Activated CD4-positive, alpha-beta T cell treated with anti-CD3 and anti-CD28 coated beads for 36 hours (primary cell): ENCODE measurements at regions not wholly inside any gene's neighbourhood (a gene's known extent, or its start where the extent isn't known, plus 50 kb on each side); places are given as distances from the start of the nearest gene placed in this dataset.
"Not testable (repeated sequence)": the region's sequence is repeated elsewhere in the genome, so short reads cannot be mapped to it uniquely, and the experiment has no call there.

Source experiments
- ATAC-seq: fragments of 200-7000 bp; cut with Tn5 transposase; one replicate; pipeline ENCODE4 v1.10.0; 2021; ENCODE audit warnings: mild to moderate bottlenecking, moderate library complexity
- CTCF ChIA-PET: fragments of 350-600 bp; sonication (Branson Sonifier 250); formaldehyde crosslinking; loops from one replicate; lab custom pipeline; 2021; ENCODE audit warnings: antibody characterized with exemption; lab: Charles Lee
- POLR2A ChIA-PET: fragments of 350-600 bp; sonication (Branson Sonifier 250); formaldehyde crosslinking; loops from one replicate; lab custom pipeline; 2021; ENCODE audit warnings: antibody characterized with exemption, inconsistent platforms; lab: Charles Lee
- DNase-seq: peaks from one replicate; pipeline ENCODE4 v3.0.0-alpha.2; 2020
- H3K27ac Mint-ChIP-seq: one replicate; pipeline ENCODE4 v1.8.0; 2021; ENCODE audit warnings: mixed read lengths
- H3K27me3 Mint-ChIP-seq: one replicate; pipeline ENCODE4 v1.8.0; 2021; ENCODE audit warnings: mixed read lengths
- H3K36me3 Mint-ChIP-seq: one replicate; pipeline ENCODE4 v1.8.0; 2021; ENCODE audit warnings: low read depth, mixed read lengths
- H3K4me1 Mint-ChIP-seq: one replicate; pipeline ENCODE4 v1.8.0; 2021; ENCODE audit warnings: mixed read lengths
- H3K4me3 Mint-ChIP-seq: one replicate; pipeline ENCODE4 v1.8.0; 2021; ENCODE audit warnings: mild to moderate bottlenecking, moderate library complexity, mixed read lengths
- H3K9me3 Mint-ChIP-seq: one replicate; pipeline ENCODE4 v1.8.0; 2021; ENCODE audit warnings: low read depth, mixed read lengths
- intact Hi-C, 2 experiments: fragments of 100-400 bp; cut with DNase I in 1 of 2; cut with micrococcal nuclease in 1 of 2; formaldehyde crosslinking; loops; one replicate each; pipeline versions ENCODE4 v1.14.2 to v1.15.1; 2022 to 2024; cut with DNase I, micrococcal nuclease

DNA sequence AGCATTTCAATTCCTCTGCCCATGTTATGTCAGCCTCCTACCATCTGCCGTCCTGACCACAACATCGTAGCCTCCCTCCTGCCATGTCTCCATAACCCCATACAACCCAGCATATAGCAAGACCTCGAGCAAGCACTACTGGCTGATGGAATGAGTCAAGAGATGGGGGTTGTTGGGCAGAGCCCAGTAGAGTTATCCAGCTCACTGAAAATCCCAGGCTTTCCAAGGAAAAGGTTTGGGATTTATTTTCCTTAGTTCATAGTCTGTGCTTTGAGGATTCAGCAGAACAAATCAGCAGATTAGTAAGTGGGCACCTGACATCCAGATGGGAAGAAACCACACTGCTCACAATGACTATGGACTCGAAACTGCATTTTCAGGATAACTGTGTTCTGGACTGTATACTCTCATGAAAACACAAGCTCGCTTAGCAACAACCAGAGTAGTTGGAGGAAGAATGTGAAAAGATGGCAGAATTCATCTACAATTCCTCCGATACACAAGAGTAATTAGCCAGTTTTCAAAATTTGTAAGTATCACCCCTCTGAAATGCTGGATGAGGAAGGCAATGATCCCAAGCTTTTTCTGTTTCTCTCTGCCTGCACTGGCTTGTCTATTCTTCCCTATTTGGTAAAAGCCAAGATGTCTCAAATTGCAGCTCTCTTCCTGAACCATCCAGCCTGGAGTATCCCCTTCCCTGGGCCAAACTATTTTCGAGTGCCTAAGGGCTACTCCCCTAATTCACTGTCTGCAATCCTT is 186.2 kb upstream of the TBL1X start:
- intact Hi-C loops, result no loop called here
- ChIA-PET CTCF (interaction anchor here (0.6 kb wide), 1 partner anchor 464 kb away, joined by 3 read pairs; no protein-coding TSS in a partner anchor), POLR2A (no interaction called here)
- ATAC-seq (no peak), DNase-seq (no peak)
- H3K27ac Mint-ChIP-seq, result peak overlapping the region; percentile 17
- no peaks in the 10 kb centered on the region for H3K27me3 Mint-ChIP-seq
- no peak overlapping the region for H3K4me3 Mint-ChIP-seq
- H3K4me1 Mint-ChIP-seq, result peaks cover 15% of the 10 kb centered on the region
- H3K36me3 Mint-ChIP-seq, result no peaks in the 10 kb centered on the region
- no peaks in the 10 kb centered on the region for H3K9me3 Mint-ChIP-seq

DNA sequence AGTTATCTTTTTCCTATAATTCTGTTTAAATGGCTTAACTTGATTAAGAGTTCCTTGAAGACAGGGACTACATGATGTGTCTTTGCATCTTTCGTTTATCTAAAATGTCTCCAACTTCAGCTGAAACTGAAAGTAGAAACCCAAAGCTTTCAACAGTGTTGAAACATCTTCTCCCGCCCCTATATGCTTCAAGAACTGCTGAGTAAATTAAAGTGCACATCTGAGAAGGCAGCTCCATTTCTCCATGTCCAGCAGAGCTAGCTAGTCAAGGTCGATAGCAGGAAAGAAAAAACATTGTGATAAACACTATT is 185.7 kb upstream of the TBL1X start:
- H3K4me3 Mint-ChIP-seq, result no peak overlapping the region
- no peaks in the 10 kb centered on the region for H3K27me3 Mint-ChIP-seq
- DNase-seq (no peak), ATAC-seq (peak; percentile 66)
- peaks cover 15% of the 10 kb centered on the region for H3K4me1 Mint-ChIP-seq
- no peaks in the 10 kb centered on the region for H3K36me3 Mint-ChIP-seq
- no peaks in the 10 kb centered on the region for H3K9me3 Mint-ChIP-seq
- POLR2A ChIA-PET, result no interaction called here
- peak overlapping the region; percentile 17 for H3K27ac Mint-ChIP-seq
- CTCF ChIA-PET, result interaction anchor here (0.8 kb wide), 1 partner anchor 21 kb away, joined by 3 read pairs; no protein-coding TSS in a partner anchor
- intact Hi-C loops, result no loop called here

- H3K27ac Mint-ChIP-seq, result no peak overlapping the region
- no peak overlapping the region for H3K4me3 Mint-ChIP-seq
- no peak for ATAC-seq
- no peaks in the 10 kb centered on the region for H3K27me3 Mint-ChIP-seq
- intact Hi-C loops, result loop anchor here in 1 of 2 experiments (10.0 kb wide), 1 partner anchor 116 kb away; no protein-coding TSS in a partner anchor
- peaks cover 25% of the 10 kb centered on the region for H3K4me1 Mint-ChIP-seq
- no peaks in the 10 kb centered on the region for H3K9me3 Mint-ChIP-seq
- CTCF ChIA-PET, result interaction anchor here (0.9 kb wide), 1 partner anchor 22 kb away, joined by 3 read pairs; no protein-coding TSS in a partner anchor
- H3K36me3 Mint-ChIP-seq, result no peaks in the 10 kb centered on the region
- POLR2A ChIA-PET, result no interaction called here
- DNase-seq, result no peak
Measured at GRCh38 chrX:9280831-9281230, 184.0 kb upstream of the TBL1X start.

GRCh38 chrX:9282325-9282724 is 182.5 kb upstream of the TBL1X start:
- H3K9me3 Mint-ChIP-seq, result no peaks in the 10 kb centered on the region
- peaks cover 30% of the 10 kb centered on the region for H3K4me1 Mint-ChIP-seq
- intact Hi-C loops, result loop anchor here in 1 of 2 experiments (10.0 kb wide), 1 partner anchor 118 kb away; no protein-coding TSS in a partner anchor
- H3K36me3 Mint-ChIP-seq, result no peaks in the 10 kb centered on the region
- POLR2A ChIA-PET, result no interaction called here
- no peak for DNase-seq
- no peak overlapping the region for H3K27ac Mint-ChIP-seq
- CTCF ChIA-PET, result no interaction called here
- no peak for ATAC-seq
- no peaks in the 10 kb centered on the region for H3K27me3 Mint-ChIP-seq
- H3K4me3 Mint-ChIP-seq, result no peak overlapping the region

DNA sequence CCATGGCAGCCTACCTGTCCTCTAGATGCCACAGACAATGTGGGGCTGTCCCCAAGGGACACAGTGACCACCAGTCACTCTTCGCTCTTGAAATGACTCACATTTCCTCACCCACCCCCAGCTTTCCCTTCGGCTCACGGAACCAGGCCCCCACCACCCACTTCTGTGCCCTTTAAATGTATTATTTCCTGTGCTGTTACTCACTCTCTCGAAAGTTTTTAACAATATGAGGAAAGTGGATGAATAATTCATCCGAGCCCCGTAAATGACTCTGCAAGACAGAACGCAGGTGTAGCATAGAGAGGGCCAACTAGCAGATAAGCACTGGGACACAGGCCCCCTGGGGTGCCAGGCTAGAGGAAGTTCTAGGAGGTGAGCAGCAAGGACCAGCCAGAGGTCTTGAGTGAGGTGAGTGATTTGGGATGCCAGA is 179.5 kb upstream of the TBL1X start:
- intact Hi-C loops, result loop anchor here (1.0 to 10.0 kb wide), 8 partner anchors 27 to 812 kb away; no protein-coding TSS in a partner anchor
- ChIA-PET CTCF (no interaction called here), POLR2A (no interaction called here)
- peak; percentile 80 for DNase-seq
- H3K9me3 Mint-ChIP-seq, result no peaks in the 10 kb centered on the region
- peaks cover 17% of the 10 kb centered on the region for H3K4me1 Mint-ChIP-seq
- no peaks in the 10 kb centered on the region for H3K27me3 Mint-ChIP-seq
- no peaks in the 10 kb centered on the region for H3K36me3 Mint-ChIP-seq
- peak; percentile 97 for ATAC-seq
- H3K27ac Mint-ChIP-seq, result peak overlapping the region; percentile 85
- peak overlapping the region; percentile 16 for H3K4me3 Mint-ChIP-seq

- ATAC-seq (no peak), DNase-seq (no peak)
- Mint-ChIP-seq H3K27me3 (no peaks in the 10 kb centered on the region), H3K27ac (no peak overlapping the region), H3K36me3 (no peaks in the 10 kb centered on the region), H3K4me3 (no peak overlapping the region), H3K4me1 (peaks cover 18% of the 10 kb centered on the region), H3K9me3 (no peaks in the 10 kb centered on the region)
- intact Hi-C loops, result loop anchor here (5.0 to 10.0 kb wide), 4 partner anchors 56 to 811 kb away; no protein-coding TSS in a partner anchor
- ChIA-PET CTCF (no interaction called here), POLR2A (no interaction called here)
Measured at GRCh38 chrX:9286234-9286633, 178.6 kb upstream of the TBL1X start.

DNA sequence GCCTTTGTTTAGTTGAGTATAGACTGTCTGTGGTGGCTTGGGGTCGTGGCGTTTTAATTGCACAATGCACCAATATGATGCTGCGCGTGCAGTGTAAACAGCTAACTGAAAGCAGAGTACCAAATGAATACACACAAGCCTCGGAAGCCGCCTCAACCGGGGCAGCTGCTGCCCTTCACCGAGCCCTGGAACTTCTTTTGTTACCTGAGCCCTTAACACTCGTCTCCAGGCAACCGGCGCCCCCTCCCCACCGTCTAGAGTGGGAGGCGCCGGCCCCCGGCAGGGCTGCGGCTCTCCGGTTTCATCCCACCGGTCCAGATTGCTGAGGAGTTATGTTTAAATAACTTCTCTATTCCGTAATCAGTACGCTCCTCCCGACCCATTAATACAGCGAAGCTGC is 173.2 kb upstream of the TBL1X start:
- CTCF ChIA-PET, result interaction anchor here (1.3 kb wide), 1 partner anchor 21 kb away, joined by 4 read pairs; no protein-coding TSS in a partner anchor
- H3K27ac Mint-ChIP-seq, result no peak overlapping the region
- H3K4me3 Mint-ChIP-seq, result no peak overlapping the region
- intact Hi-C loops, result no loop called here
- peaks cover 2% of the 10 kb centered on the region for H3K4me1 Mint-ChIP-seq
- no peak for ATAC-seq
- H3K36me3 Mint-ChIP-seq, result no peaks in the 10 kb centered on the region
- no peaks in the 10 kb centered on the region for H3K9me3 Mint-ChIP-seq
- POLR2A ChIA-PET, result interaction anchor here (0.6 kb wide), 1 partner anchor 820 kb away, joined by 3 read pairs; no protein-coding TSS in a partner anchor
- peak; percentile 4 for DNase-seq
- H3K27me3 Mint-ChIP-seq, result peaks cover 2% of the 10 kb centered on the region

GRCh38 chrX:9293051-9293496 is 171.8 kb upstream of the TBL1X start:
- intact Hi-C loops, result no loop called here
- H3K36me3 Mint-ChIP-seq, result no peaks in the 10 kb centered on the region
- ATAC-seq, result no peak
- ChIA-PET POLR2A (no interaction called here), CTCF (interaction anchor here (0.7 to 1.3 kb wide), 2 partner anchors 20 to 47 kb away, joined by 3 to 4 read pairs; no protein-coding TSS in a partner anchor)
- H3K27me3 Mint-ChIP-seq, result peaks cover 2% of the 10 kb centered on the region
- no peak overlapping the region for H3K27ac Mint-ChIP-seq
- H3K9me3 Mint-ChIP-seq, result no peaks in the 10 kb centered on the region
- peaks cover 2% of the 10 kb centered on the region for H3K4me1 Mint-ChIP-seq
- no peak overlapping the region for H3K4me3 Mint-ChIP-seq
- DNase-seq, result no peak

DNA sequence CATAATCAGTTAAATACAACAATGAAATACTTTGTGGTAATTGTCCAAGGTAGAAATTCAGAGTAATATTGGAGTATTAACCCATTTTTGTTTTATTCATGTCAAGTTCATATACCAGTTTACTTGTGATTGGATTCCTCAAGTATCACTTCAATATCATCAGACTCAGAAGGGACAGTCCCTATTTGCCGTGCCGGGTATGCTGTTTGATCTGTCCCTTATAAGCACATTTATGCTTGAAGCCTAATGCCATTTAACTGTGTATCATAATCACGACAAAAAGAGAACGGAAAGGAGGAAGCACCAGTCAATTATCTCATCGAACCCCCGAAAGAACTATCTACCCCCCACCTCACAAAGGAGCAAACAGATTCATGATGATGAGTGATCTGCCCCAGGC is 171.0 kb upstream of the TBL1X start:
- intact Hi-C loops, result no loop called here
- Mint-ChIP-seq H3K9me3 (no peaks in the 10 kb centered on the region), H3K4me3 (no peak overlapping the region), H3K36me3 (no peaks in the 10 kb centered on the region), H3K27me3 (peaks cover 2% of the 10 kb centered on the region), H3K4me1 (peaks cover 2% of the 10 kb centered on the region), H3K27ac (no peak overlapping the region)
- ATAC-seq (no peak), DNase-seq (no peak)
- ChIA-PET POLR2A (no interaction called here), CTCF (no interaction called here)

DNA sequence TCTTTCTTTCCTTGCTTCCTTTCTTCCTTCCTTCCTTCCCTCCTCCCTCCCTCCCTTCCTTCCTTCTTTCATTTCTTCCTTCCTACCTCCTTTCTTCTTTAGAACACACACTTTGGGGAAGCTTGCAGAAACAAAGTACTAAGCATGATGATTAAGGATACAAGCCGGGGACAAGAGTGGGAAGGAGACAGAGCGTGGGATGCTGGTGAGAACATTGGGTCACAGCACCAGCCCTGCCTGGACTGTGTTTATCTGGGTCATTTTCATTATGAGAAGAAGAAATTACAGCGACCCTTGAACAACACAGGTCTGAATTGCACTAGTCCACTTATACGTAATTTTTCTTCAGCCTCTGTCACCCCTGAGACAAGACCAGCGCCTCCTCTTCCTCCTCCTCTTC is 169.3 kb upstream of the TBL1X start:
- ChIA-PET CTCF (no interaction called here), POLR2A (no interaction called here)
- H3K4me1 Mint-ChIP-seq, result peaks cover 2% of the 10 kb centered on the region
- DNase-seq, result no peak
- H3K36me3 Mint-ChIP-seq, result no peaks in the 10 kb centered on the region
- intact Hi-C loops, result no loop called here
- no peaks in the 10 kb centered on the region for H3K9me3 Mint-ChIP-seq
- no peak for ATAC-seq
- no peak overlapping the region for H3K27ac Mint-ChIP-seq
- H3K4me3 Mint-ChIP-seq, result no peak overlapping the region
- peaks cover 2% of the 10 kb centered on the region for H3K27me3 Mint-ChIP-seq

DNA sequence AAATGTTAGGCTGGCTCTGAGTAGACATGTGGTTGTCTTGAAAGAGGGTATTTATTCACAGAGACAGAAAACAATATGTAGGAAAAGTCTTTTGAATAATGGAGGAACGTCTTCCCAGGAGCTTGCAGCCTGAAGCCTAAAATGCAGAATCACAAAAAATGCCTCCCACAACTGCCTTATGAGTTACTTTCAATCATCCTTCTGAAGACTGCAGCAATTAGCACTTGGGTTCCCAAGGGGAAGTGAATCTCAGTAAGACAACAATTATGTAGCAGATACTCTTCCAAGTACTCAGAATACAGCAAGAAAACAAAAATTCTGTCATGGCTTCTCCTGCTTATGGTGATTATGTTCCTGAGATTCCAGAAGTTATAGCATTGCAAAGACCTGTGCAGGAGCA is 166.6 kb upstream of the TBL1X start:
- intact Hi-C loops, result no loop called here

GRCh38 chrX:9299681-9300080 is 165.2 kb upstream of the TBL1X start:
- H3K4me3 Mint-ChIP-seq, H3K9me3 Mint-ChIP-seq, H3K4me1 Mint-ChIP-seq, H3K36me3 Mint-ChIP-seq, intact Hi-C loops, H3K27ac Mint-ChIP-seq, DNase-seq, ATAC-seq, H3K27me3 Mint-ChIP-seq: not testable (repeated sequence)
- ChIA-PET CTCF (interaction anchor here (0.7 to 2.1 kb wide), 4 partner anchors 9 to 561 kb away, joined by 3 to 5 read pairs (median 4); no protein-coding TSS in a partner anchor), POLR2A (interaction anchor here (0.6 kb wide), 1 partner anchor 1436 kb away, joined by 5 read pairs; no protein-coding TSS in a partner anchor)

More for the DNA sequence above, 166.6 kb upstream of the TBL1X start:
- ChIA-PET POLR2A (no interaction called here), CTCF (interaction anchor here (0.6 to 2.1 kb wide), 2 partner anchors 11 to 410 kb away, joined by 3 to 5 read pairs; no protein-coding TSS in a partner anchor)
- DNase-seq (no peak), ATAC-seq (no peak)
- no peak overlapping the region for H3K27ac Mint-ChIP-seq
- no peak overlapping the region for H3K4me3 Mint-ChIP-seq
- H3K4me1 Mint-ChIP-seq, result no peaks in the 10 kb centered on the region
- H3K36me3 Mint-ChIP-seq, result no peaks in the 10 kb centered on the region
- peaks cover 2% of the 10 kb centered on the region for H3K27me3 Mint-ChIP-seq
- H3K9me3 Mint-ChIP-seq, result no peaks in the 10 kb centered on the region
